ENCODE measurements at regions not wholly inside any gene's neighbourhood (a gene's known extent, or its start where the extent isn't known, plus 50 kb on each side); places are given as distances from the start of the nearest gene placed in this dataset.

DNA sequence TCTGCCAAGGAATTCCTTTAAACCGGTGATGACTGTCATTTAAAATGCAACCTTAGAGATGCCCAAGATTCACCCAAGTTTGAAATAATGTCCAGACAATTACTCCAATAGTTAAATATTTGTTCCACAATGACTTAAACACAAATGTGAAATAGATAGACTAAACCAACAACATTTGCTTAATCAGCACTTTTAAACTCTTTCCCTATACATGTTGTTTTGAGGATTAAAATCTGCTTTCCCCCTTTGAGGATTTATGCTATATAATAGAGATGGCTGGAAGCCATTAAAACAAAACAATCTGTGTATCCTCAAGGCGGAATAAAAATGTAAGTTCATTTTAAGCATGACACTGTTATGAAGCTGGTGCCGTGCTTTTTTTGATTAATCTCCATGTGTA lies 297.8 kb upstream of the RSPO3 start:
- Histone ChIP-seq H3K27ac (ENCODE audit: extremely low read depth, low read depth, low read length) (no peak overlapping the region), H3K4me3 (ENCODE audit: low read depth, low read length) (no peak overlapping the region)
- CTCF ChIA-PET, result interaction anchor here (0.6 to 1.6 kb wide), 4 partner anchors 9 to 159 kb away, joined by 4 to 5 read pairs (median 4); no protein-coding TSS in a partner anchor

DNA sequence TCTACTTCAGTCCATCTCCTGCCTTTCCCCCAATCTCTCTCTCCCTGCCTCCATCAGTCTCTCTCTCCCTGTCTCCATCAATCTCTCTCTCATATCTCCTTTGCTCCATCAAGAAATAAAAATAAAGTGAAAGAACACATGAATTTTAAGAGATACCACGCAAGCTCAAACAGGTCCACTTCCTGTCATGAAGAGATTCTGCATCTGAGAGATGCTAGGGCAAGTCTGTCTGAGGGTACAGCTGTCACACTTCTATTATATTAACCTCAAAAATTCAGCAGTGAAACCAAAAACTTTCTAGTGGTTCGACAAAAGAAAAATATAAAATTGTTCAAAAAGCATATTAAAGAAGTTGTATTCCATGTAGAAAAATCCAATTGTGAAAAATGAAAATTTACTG lies 296.8 kb upstream of the RSPO3 start:
- Histone ChIP-seq H3K36me3 (ENCODE audit: control insufficient read depth in 2 of 2, insufficient read depth in 1 of 2, low read length in 2 of 2) (no peaks in the 10 kb centered on the region), H3K9me3 (ENCODE audit: control insufficient read depth, insufficient read depth, low read depth, low read length) (no peaks in the 10 kb centered on the region), H3K4me3 (ENCODE audit: low read depth, low read length) (no peak overlapping the region), H3K4me1 (ENCODE audit: control insufficient read depth, insufficient read depth, low read length) (peaks cover 6% of the 10 kb centered on the region; the same call in 1 of the 2 replicates), H3K27ac (ENCODE audit: extremely low read depth, low read depth, low read length) (no peak overlapping the region)
- CTCF ChIA-PET, result interaction anchor here (0.9 kb wide), 1 partner anchor 17 kb away, joined by 5 read pairs; no protein-coding TSS in a partner anchor
- POLR2A ChIA-PET, result no interaction called here
- TF ChIP-seq ZNF785 (tag by site-specific recombination; IDR thresholded peaks at IDR 0.05) (no peak), ZNF530 (tag by site-specific recombination; IDR thresholded peaks at IDR 0.05; ENCODE audit: low read depth) (no peak), ZSCAN16 (tag by site-specific recombination; IDR thresholded peaks at IDR 0.05) (no peak)
- TF ChIP-seq, protein P1, sequence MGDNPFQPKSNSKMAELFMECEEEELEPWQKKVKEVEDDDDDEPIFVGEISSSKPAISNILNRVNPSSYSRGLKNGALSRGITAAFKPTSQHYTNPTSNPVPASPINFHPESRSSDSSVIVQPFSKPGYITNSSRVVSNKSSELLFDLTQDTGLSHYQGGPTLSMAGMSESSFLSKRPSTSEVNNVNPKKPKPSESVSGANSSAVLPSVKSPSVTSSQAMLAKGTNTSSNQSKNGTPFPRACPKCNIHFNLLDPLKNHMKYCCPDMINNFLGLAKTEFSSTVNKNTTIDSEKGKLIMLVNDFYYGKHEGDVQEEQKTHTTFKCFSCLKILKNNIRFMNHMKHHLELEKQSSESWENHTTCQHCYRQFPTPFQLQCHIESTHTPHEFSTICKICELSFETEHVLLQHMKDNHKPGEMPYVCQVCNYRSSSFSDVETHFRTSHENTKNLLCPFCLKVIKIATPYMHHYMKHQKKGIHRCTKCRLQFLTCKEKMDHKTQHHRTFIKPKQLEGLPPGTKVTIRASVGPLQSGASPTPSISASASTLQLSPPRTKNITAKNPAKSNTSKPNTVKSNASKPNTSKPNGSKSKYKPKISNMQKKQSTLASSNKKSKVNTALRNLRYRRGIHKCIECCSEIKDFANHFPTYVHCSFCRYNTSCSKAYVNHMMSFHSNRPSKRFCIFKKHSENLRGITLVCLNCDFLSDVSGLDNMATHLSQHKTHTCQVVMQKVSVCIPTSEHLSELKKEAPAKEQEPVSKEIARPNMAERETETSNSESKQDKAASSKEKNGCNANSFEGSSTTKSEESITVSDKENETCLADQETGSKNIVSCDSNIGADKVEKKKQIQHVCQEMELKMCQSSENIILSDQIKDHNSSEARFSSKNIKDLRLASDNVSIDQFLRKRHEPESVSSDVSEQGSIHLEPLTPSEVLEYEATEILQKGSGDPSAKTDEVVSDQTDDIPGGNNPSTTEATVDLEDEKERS (tag by site-specific recombination; IDR thresholded peaks at IDR 0.05), result no peak

More for the DNA sequence above, 297.8 kb upstream of the RSPO3 start:
- Histone ChIP-seq H3K4me1 (ENCODE audit: control insufficient read depth, insufficient read depth, low read length) (peaks cover 6% of the 10 kb centered on the region; the same call in 1 of the 2 replicates), H3K36me3 (ENCODE audit: control insufficient read depth in 2 of 2, insufficient read depth in 1 of 2, low read length in 2 of 2) (no peaks in the 10 kb centered on the region), H3K9me3 (ENCODE audit: control insufficient read depth, insufficient read depth, low read depth, low read length) (no peaks in the 10 kb centered on the region)
- no peak for TF ChIP-seq ZNF624 (tag by site-specific recombination; IDR thresholded peaks at IDR 0.05)
- no peak for TF ChIP-seq IKZF3 (tag by site-specific recombination; IDR thresholded peaks at IDR 0.05)
- no peak for TF ChIP-seq HOXA7 (CRISPR knock-in tag; IDR thresholded peaks at IDR 0.05; ENCODE audit: borderline replicate concordance)
- TF ChIP-seq KLF1 (tag by site-specific recombination; IDR thresholded peaks at IDR 0.05), result no peak
- no peak for TF ChIP-seq SETDB1 (IDR thresholded peaks at IDR 0.05; ENCODE audit: insufficient read length, low read length)
- TF ChIP-seq ZNF621 (tag by site-specific recombination; IDR thresholded peaks at IDR 0.05), result no peak
- no peak for TF ChIP-seq YY1 (tag by site-specific recombination; IDR thresholded peaks at IDR 0.05)
- no peak for TF ChIP-seq ZNF114 (tag by site-specific recombination; IDR thresholded peaks at IDR 0.05)
- TF ChIP-seq ZNF664 (tag by site-specific recombination; IDR thresholded peaks at IDR 0.05), result no peak
- TF ChIP-seq ZNF530 (tag by site-specific recombination; IDR thresholded peaks at IDR 0.05; ENCODE audit: low read depth), result no peak
- TF ChIP-seq, protein P2, sequence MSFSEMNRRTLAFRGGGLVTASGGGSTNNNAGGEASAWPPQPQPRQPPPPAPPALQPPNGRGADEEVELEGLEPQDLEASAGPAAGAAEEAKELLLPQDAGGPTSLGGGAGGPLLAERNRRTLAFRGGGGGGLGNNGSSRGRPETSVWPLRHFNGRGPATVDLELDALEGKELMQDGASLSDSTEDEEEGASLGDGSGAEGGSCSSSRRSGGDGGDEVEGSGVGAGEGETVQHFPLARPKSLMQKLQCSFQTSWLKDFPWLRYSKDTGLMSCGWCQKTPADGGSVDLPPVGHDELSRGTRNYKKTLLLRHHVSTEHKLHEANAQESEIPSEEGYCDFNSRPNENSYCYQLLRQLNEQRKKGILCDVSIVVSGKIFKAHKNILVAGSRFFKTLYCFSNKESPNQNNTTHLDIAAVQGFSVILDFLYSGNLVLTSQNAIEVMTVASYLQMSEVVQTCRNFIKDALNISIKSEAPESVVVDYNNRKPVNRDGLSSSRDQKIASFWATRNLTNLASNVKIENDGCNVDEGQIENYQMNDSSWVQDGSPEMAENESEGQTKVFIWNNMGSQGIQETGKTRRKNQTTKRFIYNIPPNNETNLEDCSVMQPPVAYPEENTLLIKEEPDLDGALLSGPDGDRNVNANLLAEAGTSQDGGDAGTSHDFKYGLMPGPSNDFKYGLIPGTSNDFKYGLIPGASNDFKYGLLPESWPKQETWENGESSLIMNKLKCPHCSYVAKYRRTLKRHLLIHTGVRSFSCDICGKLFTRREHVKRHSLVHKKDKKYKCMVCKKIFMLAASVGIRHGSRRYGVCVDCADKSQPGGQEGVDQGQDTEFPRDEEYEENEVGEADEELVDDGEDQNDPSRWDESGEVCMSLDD (tag by site-specific recombination; IDR thresholded peaks at IDR 0.05), result no peak
- no peak for TF ChIP-seq ZNF555 (tag by site-specific recombination; conservative IDR thresholded peaks at IDR 0.05)
- POLR2A ChIA-PET, result no interaction called here

DNA sequence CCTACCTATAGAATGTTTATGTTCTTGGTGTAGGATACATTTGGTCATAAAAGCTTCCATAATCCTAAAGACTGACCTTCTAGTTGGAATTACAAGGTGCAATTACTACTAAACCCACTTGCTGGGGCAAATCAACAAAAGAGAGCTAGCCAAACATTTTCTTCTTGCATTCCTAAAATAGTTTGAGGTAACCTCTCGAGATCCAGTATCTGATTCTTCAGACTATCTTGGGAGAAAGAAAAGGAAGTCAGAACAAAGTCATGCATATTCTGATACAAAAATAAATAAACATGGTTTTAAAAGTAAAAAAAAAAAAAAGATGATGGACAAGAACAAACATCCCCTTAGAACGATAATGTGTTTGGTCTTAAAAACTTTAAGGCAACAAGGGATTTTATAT lies 294.2 kb upstream of the RSPO3 start:
- ChIA-PET POLR2A (interaction anchor here (0.9 kb wide), 1 partner anchor 13 kb away, joined by 5 read pairs; no protein-coding TSS in a partner anchor), CTCF (interaction anchor here (0.7 kb wide), 1 partner anchor 695 kb away, joined by 3 read pairs; no protein-coding TSS in a partner anchor)
- H3K4me1 ChIP-seq (ENCODE audit: control insufficient read depth, insufficient read depth, low read length), result peaks cover 6% of the 10 kb centered on the region; the same call in 1 of the 2 replicates
- H3K36me3 ChIP-seq (ENCODE audit: control insufficient read depth in 2 of 2, insufficient read depth in 1 of 2, low read length in 2 of 2), result no peaks in the 10 kb centered on the region
- H3K27ac ChIP-seq (ENCODE audit: extremely low read depth, low read depth, low read length), result no peak overlapping the region
- TF ChIP-seq ZSCAN23 (tag by site-specific recombination; IDR thresholded peaks at IDR 0.05) (no peak), ZNF133 (tag by site-specific recombination; IDR thresholded peaks at IDR 0.05) (no peak), ZNF121 (tag by site-specific recombination; IDR thresholded peaks at IDR 0.05) (no peak)
- TF ChIP-seq, protein P3, sequence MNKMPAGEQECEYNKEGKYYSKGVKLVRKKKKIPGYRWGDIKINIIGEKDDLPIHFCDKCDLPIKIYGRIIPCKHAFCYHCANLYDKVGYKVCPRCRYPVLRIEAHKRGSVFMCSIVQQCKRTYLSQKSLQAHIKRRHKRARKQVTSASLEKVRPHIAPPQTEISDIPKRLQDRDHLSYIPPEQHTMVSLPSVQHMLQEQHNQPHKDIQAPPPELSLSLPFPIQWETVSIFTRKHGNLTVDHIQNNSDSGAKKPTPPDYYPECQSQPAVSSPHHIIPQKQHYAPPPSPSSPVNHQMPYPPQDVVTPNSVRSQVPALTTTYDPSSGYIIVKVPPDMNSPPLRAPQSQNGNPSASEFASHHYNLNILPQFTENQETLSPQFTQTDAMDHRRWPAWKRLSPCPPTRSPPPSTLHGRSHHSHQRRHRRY (tag by site-specific recombination; IDR thresholded peaks at IDR 0.05), result no peak
- no peak overlapping the region for H3K4me3 ChIP-seq (ENCODE audit: low read depth, low read length)
- H3K9me3 ChIP-seq (ENCODE audit: control insufficient read depth, insufficient read depth, low read depth, low read length), result no peaks in the 10 kb centered on the region

Measured in HEK293 (cell line).